GM12891 (cell line): ENCODE measurements at regions not wholly inside any gene's neighbourhood (a gene's known extent, or its start where the extent isn't known, plus 50 kb on each side); places are given as distances from the start of the nearest gene placed in this dataset.
"Not testable (repeated sequence)": the region's sequence is repeated elsewhere in the genome, so short reads cannot be mapped to it uniquely, and the experiment has no call there.

ENCODE experiments used
- PAX5 ChIP-seq: IDR thresholded peaks from 2 replicates; pipeline ENCODE4 v1.6.1; 2011; ENCODE audit warnings: low read length, moderate library complexity, mild to moderate bottlenecking; ENCODE audit not compliant: insufficient read depth, severe bottlenecking
- POLR2A ChIP-seq: IDR thresholded peaks from 2 replicates; pipeline ENCODE4 v1.6.1; 2011; ENCODE audit warnings: low read depth, low read length, control low read depth
- POLR2AphosphoS5 ChIP-seq: IDR thresholded peaks from 2 replicates; pipeline ENCODE4 v1.6.1; 2011; ENCODE audit warnings: low read depth, low read length, control low read depth
- POU2F2 ChIP-seq: IDR thresholded peaks from 2 replicates; pipeline ENCODE4 v1.6.1; 2011; ENCODE audit warnings: low read depth, mild to moderate bottlenecking, control low read depth, low read length, moderate library complexity
- TAF1 ChIP-seq: IDR thresholded peaks from 2 replicates; pipeline ENCODE4 v1.6.1; 2011; ENCODE audit warnings: low read depth, low read length, control low read depth

- TF ChIP-seq POLR2AphosphoS5, TAF1, POLR2A, PAX5, POU2F2: not testable (repeated sequence)
Measured at GRCh38 chr2:76173206-76173605, 462.5 kb upstream of the GCFC2 start.
